ENCODE measurements at regions not wholly inside any gene's neighbourhood (a gene's known extent, or its start where the extent isn't known, plus 50 kb on each side); places are given as distances from the start of the nearest gene placed in this dataset.
"Not testable (repeated sequence)": the region's sequence is repeated elsewhere in the genome, so short reads cannot be mapped to it uniquely, and the experiment has no call there.

DNA sequence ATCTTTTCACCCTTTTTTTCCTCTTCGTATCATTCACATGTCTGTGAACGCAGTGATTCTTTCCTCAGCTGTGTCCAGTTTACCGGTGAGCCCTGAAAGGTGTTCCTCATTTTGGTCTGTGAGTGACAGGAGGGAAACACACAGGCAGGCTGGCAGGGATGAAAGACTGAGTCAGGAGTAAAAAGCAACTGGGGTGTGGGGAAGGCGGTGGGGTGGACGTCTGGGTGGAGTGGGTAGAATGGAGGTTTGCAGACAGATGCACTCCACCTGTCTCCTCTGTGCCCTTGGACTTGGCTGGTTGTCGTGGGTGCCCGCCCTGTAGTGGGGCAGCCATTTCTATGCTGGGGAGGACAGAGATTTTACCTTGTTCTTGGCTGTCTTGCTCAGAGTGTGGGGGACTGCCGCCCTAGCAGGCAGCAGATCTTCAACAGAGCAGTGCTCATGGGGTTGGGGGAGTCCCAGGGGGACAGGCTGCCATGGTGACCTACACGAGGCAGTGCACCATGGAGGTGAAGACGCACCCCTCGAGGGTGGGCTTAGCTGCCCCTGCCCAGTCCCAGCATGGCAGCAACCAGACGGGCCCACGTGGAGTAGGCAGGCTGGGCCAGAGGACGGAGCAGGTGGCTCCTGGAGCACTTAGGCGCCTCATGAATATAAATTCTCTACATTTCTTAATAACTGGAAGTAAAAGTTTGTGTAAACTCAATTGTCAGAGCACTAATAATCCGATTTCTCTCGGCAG is 603.7 kb downstream of the TBC1D22A start:
- no peak for DNase-seq (ENCODE audit: low spot score)

DNA sequence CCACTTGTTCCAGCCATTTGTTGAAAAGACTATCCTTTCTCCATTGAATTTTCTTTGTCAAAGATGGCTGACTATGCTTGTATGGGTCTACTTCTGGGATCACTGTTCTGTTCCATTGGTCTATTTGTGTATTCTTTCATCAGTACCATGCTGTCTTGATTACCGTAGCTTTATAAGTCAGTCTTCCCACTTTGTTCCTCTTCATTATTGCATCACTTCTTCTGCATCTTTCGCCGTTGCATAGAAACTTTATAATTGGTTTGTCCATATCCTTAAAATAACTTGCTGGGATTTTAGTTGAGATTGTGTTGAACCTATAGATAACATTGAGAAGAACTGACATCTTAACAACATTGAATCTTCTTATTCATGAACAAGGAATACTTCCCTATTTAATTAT is 598.8 kb downstream of the TBC1D22A start:
- DNase-seq (ENCODE audit: low spot score) = no peak

DNA sequence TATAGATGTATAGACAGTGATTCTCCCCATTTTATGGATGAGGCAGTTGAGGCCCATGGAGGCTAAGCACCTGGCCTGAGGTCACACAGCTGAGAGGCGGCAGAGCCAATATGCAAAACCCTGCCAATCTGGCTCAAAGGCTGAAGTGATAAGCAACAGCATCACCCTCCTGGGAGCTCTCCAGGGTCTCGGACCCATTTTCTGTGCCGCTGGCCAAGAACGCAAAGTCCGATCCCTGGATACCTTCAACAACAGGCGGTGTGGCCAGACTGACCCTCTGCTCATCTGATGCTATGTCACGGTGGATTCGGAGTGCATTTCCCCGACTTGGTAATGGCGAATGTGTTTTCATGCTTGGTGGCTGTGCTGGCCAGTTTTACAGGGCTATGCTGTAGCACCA is 595.0 kb downstream of the TBC1D22A start:
- no peak for DNase-seq (ENCODE audit: low spot score)

GRCh38 chr22:47357086-47357485 is 594.6 kb downstream of the TBC1D22A start:
- DNase-seq (ENCODE audit: low spot score) = no peak

GRCh38 chr22:47356511-47357011 is 594.1 kb downstream of the TBC1D22A start:
- no peak for DNase-seq (ENCODE audit: low spot score)

GRCh38 chr22:47355776-47356510 is 593.5 kb downstream of the TBC1D22A start:
- DNase-seq (ENCODE audit: low spot score) = no peak

GRCh38 chr22:47355388-47355725 is 592.9 kb downstream of the TBC1D22A start:
- no peak for DNase-seq (ENCODE audit: low spot score)

- DNase-seq (ENCODE audit: low spot score) = no peak
Measured at GRCh38 chr22:47354668-47355387, 592.4 kb downstream of the TBC1D22A start.

DNA sequence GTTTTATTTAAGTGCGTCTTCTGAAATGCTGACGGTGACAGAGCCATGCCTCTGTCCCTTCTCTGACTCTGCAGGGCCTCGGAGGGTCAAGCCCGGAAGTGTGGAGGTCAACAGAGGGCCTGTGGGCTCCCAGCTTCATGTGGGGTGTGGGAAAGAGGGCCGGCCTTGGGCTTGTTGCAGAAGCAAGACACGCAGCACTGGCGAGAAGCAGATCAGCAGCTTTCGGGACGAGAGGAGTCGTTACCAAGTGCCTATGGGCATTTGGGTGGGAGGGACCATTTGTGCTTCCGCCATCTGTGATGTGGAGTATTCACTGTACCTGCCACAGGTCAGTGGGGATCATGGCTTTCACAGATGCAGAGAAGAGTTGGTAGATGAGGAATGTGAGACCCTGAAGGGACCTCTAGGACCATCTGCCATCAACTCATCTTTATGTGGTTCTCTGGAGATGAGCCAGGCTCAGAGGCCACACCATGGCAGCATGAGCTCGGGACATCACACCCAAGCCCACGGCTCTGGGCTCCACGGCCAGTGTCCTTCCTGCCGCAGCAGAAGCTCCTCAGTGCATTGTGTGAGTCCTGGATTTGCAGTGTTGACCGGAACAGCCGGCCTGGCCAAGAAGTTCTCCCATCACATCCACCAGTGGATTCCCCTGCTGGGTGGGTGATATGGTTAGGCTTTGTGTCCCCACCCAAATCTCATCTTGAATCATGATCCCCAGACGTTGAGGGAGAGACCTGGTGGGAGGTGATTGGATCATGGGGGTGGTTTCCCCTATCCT is 590.7 kb downstream of the TBC1D22A start:
- no peak for DNase-seq (ENCODE audit: low spot score)

DNA sequence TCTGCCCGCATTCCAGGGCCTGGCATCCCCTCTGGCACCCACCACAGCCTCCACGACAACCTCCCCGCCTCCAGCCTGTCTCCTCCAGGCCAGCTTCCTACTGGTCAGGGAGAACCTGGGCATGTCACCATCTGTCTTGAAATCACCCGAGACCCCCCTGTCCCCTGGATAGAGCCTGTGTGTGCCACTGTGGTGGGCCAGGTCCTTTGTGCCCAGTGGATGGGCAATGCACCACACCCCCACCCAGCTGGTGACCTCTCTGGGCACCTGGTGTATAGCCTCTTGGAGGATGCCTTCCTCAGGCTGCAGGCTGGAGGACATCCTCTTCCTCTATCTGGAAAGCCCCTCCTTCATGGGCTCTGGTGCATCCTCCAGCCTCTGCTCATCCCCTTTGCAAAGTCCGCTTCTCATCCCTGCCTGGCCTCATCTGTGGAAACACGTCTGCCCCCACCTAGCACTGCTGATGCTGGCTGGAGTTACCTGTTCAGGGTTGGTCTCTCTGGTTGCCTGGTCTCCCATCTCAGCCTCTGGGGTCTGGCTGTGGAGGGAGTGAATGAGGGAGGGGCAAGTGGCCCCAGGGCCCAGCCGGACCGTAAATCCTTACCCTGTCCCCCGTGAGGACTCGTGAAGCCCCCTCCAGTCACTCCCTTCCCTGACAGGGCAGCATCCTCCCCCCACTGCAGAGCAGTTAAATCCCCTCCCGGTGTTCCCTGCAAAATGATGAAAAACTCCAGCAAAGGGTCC is 589.6 kb downstream of the TBC1D22A start:
- no peak for DNase-seq (ENCODE audit: low spot score)

- not testable (repeated sequence) for DNase-seq (ENCODE audit: low spot score)
Measured at GRCh38 chr22:47346287-47346686, 583.8 kb downstream of the TBC1D22A start.

GRCh38 chr22:47345025-47345424 is 582.6 kb downstream of the TBC1D22A start:
- DNase-seq (ENCODE audit: low spot score) = no peak

DNA sequence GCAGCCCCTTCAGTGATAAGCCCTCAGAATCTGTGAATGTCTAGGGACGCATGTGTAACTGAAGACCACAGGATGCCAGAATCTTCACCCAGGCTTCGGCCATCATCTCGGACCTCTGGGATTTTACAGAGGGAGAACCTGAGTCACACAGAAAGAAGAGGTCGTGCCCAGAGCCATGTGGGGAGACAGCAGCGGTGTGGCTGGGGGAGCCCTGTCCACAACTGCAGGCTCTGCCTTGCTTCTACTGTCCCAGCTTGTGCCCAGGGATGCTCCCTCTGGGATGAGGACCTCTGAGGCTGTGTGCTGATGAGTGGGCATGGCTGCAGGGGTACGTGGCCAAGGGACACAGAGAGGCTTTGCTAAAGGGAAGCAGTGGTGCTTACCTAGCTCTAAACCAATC is 582.0 kb downstream of the TBC1D22A start:
- no peak for DNase-seq (ENCODE audit: low spot score)

GRCh38 chr22:47343611-47344010 is 581.2 kb downstream of the TBC1D22A start:
- no peak for DNase-seq (ENCODE audit: low spot score)

GRCh38 chr22:47342446-47342845 is 580.0 kb downstream of the TBC1D22A start:
- DNase-seq (ENCODE audit: low spot score) = no peak

- DNase-seq (ENCODE audit: low spot score) = no peak
Measured at GRCh38 chr22:47341464-47341863, 579.0 kb downstream of the TBC1D22A start.

DNA sequence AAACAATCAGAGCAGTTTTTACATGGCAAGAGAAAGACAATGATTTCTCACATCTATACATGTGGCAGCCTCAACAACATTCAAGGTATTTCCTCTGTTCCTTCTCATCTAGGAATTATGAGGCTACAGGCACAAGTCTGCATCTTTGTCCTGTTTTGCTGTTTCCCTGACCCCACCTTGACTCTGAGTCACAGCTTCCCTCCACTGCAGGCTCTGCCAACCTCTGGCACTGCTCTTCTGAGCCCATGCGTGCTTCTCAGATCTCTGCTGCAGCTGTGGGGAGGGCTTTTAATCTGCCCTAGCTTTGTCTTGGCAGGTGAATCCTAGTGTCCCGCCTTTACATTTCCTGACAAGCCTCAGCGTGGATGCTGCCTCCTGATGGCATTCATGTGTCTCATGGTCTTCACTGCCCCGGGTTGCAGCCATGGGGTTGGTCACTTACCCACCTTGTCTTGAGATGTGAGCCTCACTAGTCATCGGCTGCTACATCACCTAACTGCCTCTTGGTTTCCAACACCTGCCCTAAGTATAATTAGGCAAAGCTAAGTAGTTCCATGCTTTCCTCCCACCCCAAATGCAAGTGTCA is 578.5 kb downstream of the TBC1D22A start:
- DNase-seq (ENCODE audit: low spot score) = no peak

DNA sequence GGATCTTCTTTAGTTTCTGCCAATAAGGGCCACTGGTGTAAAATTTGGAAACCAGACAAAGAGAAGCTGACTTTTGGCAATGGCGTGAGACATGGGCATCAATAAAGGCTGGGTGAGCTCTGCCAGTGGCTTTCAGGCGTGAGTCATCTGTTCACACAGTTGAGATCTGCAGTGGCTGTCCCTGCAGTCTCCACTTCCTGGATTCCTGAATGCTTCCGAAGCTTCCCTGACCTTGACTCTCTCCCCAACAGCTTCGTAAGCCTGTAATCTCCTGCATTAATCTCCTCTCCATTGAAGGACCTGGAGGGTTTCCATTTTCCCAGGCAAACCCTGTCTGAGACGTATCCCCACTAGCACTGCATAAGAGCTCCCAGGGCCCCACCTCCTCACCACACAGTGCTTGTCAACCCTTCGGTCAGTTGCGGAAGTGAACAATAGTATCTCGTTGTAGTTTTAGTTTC is 574.7 kb downstream of the TBC1D22A start:
- no peak for DNase-seq (ENCODE audit: low spot score)

DNA sequence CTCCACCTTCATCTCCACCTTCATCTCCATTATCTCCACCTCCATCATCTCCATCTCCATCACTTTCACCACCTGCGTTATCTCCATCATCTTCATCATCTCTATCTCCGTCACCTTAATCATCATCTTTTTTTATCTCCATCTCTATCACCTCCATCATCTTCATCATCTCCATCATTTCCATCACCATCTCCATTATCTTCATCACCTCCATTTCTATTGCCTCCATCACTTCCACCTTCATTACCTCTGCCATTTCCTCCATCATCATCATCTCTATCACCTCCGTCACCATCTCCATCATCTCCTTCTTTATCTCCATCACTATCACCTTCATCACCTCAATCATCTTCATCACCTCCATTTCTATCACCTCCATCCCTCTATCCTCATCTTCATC is 573.5 kb downstream of the TBC1D22A start:
- no peak for DNase-seq (ENCODE audit: low spot score)

- DNase-seq (ENCODE audit: low spot score) = no peak
Measured at GRCh38 chr22:47335460-47335859, 573.0 kb downstream of the TBC1D22A start.

Data from umbilical cord (tissue), 1 donor.